ENCODE measurements at regions not wholly inside any gene's neighbourhood (a gene's known extent, or its start where the extent isn't known, plus 50 kb on each side); places are given as distances from the start of the nearest gene placed in this dataset.

DNA sequence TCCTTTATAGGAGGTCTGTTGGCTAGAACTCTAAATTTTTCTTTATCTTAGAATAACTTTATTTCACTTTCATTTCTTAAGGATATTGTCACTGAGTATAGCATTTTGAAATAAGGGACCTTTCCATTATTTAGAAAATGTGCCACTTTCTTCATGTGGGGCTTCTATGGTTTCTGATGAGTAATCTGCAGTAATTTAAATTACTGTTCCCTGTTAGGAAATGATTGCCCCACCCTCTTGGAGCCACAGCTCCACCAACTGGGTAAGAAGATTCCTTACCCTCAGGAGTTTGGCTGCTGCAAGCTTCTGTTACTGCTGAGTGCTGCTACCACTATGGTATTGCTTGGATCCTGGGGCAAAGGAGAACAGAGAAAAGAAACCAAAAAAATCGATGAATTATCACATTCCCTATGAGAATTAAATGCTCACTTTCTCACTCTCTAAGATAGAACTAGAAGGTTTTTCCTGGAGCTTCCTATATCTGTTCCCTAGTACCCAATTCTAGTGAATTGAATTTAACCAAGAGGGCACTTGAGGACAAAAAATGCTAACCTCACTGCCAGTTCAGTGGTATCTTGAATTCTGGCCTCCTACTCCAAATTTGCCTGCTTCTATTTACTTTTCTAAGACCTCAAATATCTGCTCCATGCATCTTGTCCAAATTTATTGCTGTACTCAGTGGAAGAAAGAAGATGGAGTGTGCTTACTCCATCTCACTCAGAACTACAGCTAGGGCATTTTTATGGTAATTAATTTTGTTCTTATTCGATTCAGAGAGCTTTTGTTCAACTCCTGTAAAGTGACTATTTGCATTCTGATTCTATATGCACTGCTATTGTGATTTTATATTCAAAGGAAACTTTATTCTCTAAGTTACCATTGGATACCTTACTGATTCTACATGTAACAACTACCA, 2111.3 kb downstream of the MAT2B start:
- H3K9me3 ChIP-seq (ENCODE audit: control insufficient read depth, insufficient read depth, low read length): no peaks in the 10 kb centered on the region
- Mint-ChIP-seq H3K36me3 (no peaks in the 10 kb centered on the region), H3K27ac (no peak overlapping the region), H3K9me3 (peaks cover 8 to 11% of the 10 kb centered on the region in 2 donors), H3K4me3 (no peak overlapping the region), H3K4me1 (no peaks in the 10 kb centered on the region), H3K27me3 (ENCODE audit: low read depth in 2 of 2) (no peaks in the 10 kb centered on the region)
- no peak for ATAC-seq
- H3K4me3 ChIP-seq (ENCODE audit: low read length): no peak overlapping the region
- H3K27me3 ChIP-seq (ENCODE audit: control insufficient read depth, insufficient read depth, low read length): no peaks in the 10 kb centered on the region
- no peaks in the 10 kb centered on the region for H3K4me1 ChIP-seq (ENCODE audit: control insufficient read depth, insufficient read depth, low read length)
- H3K27ac ChIP-seq (ENCODE audit: low read length): no peak overlapping the region
- no peak for DNase-seq
- intact Hi-C loops (cut with micrococcal nuclease): no loop called here
- no peak for TF ChIP-seq CTCF (IDR thresholded peaks at IDR 0.05)
- H3K36me3 ChIP-seq (ENCODE audit: control insufficient read depth, insufficient read depth, low read length): no peaks in the 10 kb centered on the region
- WGBS (ENCODE audit: insufficient coverage): 50% methylated on average over 1 of the region's 2 CpGs

- H3K4me3 Mint-ChIP-seq: no peak overlapping the region
- no peak overlapping the region for H3K27ac Mint-ChIP-seq
- no peaks in the 10 kb centered on the region for H3K27me3 Mint-ChIP-seq (ENCODE audit: low read depth in 2 of 2)
- intact Hi-C loops (cut with micrococcal nuclease): no loop called here
- ATAC-seq: no peak
- no CpG with 5 or more reads among the region's 2 CpGs for WGBS (ENCODE audit: insufficient coverage)
- peaks cover 8 to 11% of the 10 kb centered on the region in 2 donors for H3K9me3 Mint-ChIP-seq
- Histone ChIP-seq H3K27ac (ENCODE audit: low read length) (no peak overlapping the region), H3K27me3 (ENCODE audit: control insufficient read depth, insufficient read depth, low read length) (no peaks in the 10 kb centered on the region), H3K36me3 (ENCODE audit: control insufficient read depth, insufficient read depth, low read length) (no peaks in the 10 kb centered on the region), H3K4me1 (ENCODE audit: control insufficient read depth, insufficient read depth, low read length) (no peaks in the 10 kb centered on the region), H3K4me3 (ENCODE audit: low read length) (no peak overlapping the region), H3K9me3 (ENCODE audit: control insufficient read depth, insufficient read depth, low read length) (no peaks in the 10 kb centered on the region)
- TF ChIP-seq CTCF (IDR thresholded peaks at IDR 0.05): no peak
- no peaks in the 10 kb centered on the region for H3K36me3 Mint-ChIP-seq
- H3K4me1 Mint-ChIP-seq: no peaks in the 10 kb centered on the region
- DNase-seq: no peak
Measured at GRCh38 chr5:165617491-165617890, 2112.1 kb downstream of the MAT2B start.

GRCh38 chr5:165620394-165620793, 2115.0 kb downstream of the MAT2B start:
- no peak for DNase-seq
- Mint-ChIP-seq H3K4me1 (no peaks in the 10 kb centered on the region), H3K36me3 (no peaks in the 10 kb centered on the region), H3K27ac (no peak overlapping the region), H3K9me3 (peaks cover 9 to 10% of the 10 kb centered on the region in 2 donors), H3K27me3 (ENCODE audit: low read depth in 2 of 2) (no peaks in the 10 kb centered on the region), H3K4me3 (no peak overlapping the region)
- H3K27me3 ChIP-seq (ENCODE audit: control insufficient read depth, insufficient read depth, low read length): no peaks in the 10 kb centered on the region
- 81% methylated on average over 1 of the region's 1 CpG for WGBS (ENCODE audit: insufficient coverage)
- H3K4me3 ChIP-seq (ENCODE audit: low read length): no peak overlapping the region
- no peak for TF ChIP-seq CTCF (IDR thresholded peaks at IDR 0.05)
- no peaks in the 10 kb centered on the region for H3K4me1 ChIP-seq (ENCODE audit: control insufficient read depth, insufficient read depth, low read length)
- no peak overlapping the region for H3K27ac ChIP-seq (ENCODE audit: low read length)
- ATAC-seq: no peak
- intact Hi-C loops (cut with micrococcal nuclease): no loop called here
- no peaks in the 10 kb centered on the region for H3K9me3 ChIP-seq (ENCODE audit: control insufficient read depth, insufficient read depth, low read length)
- no peaks in the 10 kb centered on the region for H3K36me3 ChIP-seq (ENCODE audit: control insufficient read depth, insufficient read depth, low read length)

Data from natural killer cell (primary cell).